DMS114 treated with DMSO at 0.1 percent for 48 hours (cell line): ENCODE measurements at regions not wholly inside any gene's neighbourhood (a gene's known extent, or its start where the extent isn't known, plus 50 kb on each side); places are given as distances from the start of the nearest gene placed in this dataset.

Experiments used
- DNase-seq: peaks from one replicate; lab custom pipeline; 2025; ENCODE audit not compliant: unreplicated experiment; lab: John Stamatoyannopoulos, UW

- no peak for DNase-seq
These were observed 364.0 kb downstream of the CASP12 start for GRCh38 chr11:104534278-104534677.

GRCh38 chr11:104531894-104532293, 366.4 kb downstream of the CASP12 start:
- DNase-seq, result no peak

- no peak for DNase-seq
These were observed 367.1 kb upstream of the PDGFD start for GRCh38 chr11:104531075-104531474.

- DNase-seq, result no peak
These were observed 366.0 kb upstream of the PDGFD start for GRCh38 chr11:104529906-104530305.

- no peak for DNase-seq
These were observed 365.3 kb upstream of the PDGFD start for GRCh38 chr11:104529213-104529612.

GRCh38 chr11:104526006-104526405, 362.1 kb upstream of the PDGFD start:
- DNase-seq, result no peak

- no peak for DNase-seq
These were observed 361.5 kb upstream of the PDGFD start for GRCh38 chr11:104525416-104525815.

- no peak for DNase-seq
These were observed 360.3 kb upstream of the PDGFD start for GRCh38 chr11:104524254-104524653.

GRCh38 chr11:104523611-104524010, 359.7 kb upstream of the PDGFD start:
- DNase-seq, result no peak

GRCh38 chr11:104522650-104523049, 358.7 kb upstream of the PDGFD start:
- DNase-seq, result no peak

GRCh38 chr11:104522123-104522522, 358.2 kb upstream of the PDGFD start:
- no peak for DNase-seq

GRCh38 chr11:104510169-104510568, 346.2 kb upstream of the PDGFD start:
- DNase-seq, result no peak

GRCh38 chr11:104490182-104490581, 326.2 kb upstream of the PDGFD start:
- no peak for DNase-seq

- DNase-seq, result no peak
These were observed 324.6 kb upstream of the PDGFD start for GRCh38 chr11:104488561-104488960.

- DNase-seq, result no peak
These were observed 323.3 kb upstream of the PDGFD start for GRCh38 chr11:104487046-104487806.

GRCh38 chr11:104484804-104485554, 321.0 kb upstream of the PDGFD start:
- no peak for DNase-seq

GRCh38 chr11:104476898-104477297, 313.0 kb upstream of the PDGFD start:
- no peak for DNase-seq

GRCh38 chr11:104476454-104476853, 312.5 kb upstream of the PDGFD start:
- no peak for DNase-seq

GRCh38 chr11:104467404-104467803, 303.5 kb upstream of the PDGFD start:
- DNase-seq, result no peak

- DNase-seq, result no peak
These were observed 301.4 kb upstream of the PDGFD start for GRCh38 chr11:104465321-104465720.

GRCh38 chr11:104464691-104465090, 300.7 kb upstream of the PDGFD start:
- DNase-seq, result no peak

- DNase-seq, result no peak
These were observed 298.4 kb upstream of the PDGFD start for GRCh38 chr11:104462341-104462740.
